DMS53 treated with DMSO at 0.1 percent for 48 hours (cell line): ENCODE measurements at regions not wholly inside any gene's neighbourhood (a gene's known extent, or its start where the extent isn't known, plus 50 kb on each side); places are given as distances from the start of the nearest gene placed in this dataset.
"Not testable (repeated sequence)": the region's sequence is repeated elsewhere in the genome, so short reads cannot be mapped to it uniquely, and the experiment has no call there.

Source experiments
- DNase-seq: peaks from one replicate; lab custom pipeline; 2025; ENCODE audit not compliant: unreplicated experiment; lab: John Stamatoyannopoulos, UW

GRCh38 chr20:43365691-43366090 is 92.0 kb upstream of the SRSF6 start:
- DNase-seq = no peak

DNA sequence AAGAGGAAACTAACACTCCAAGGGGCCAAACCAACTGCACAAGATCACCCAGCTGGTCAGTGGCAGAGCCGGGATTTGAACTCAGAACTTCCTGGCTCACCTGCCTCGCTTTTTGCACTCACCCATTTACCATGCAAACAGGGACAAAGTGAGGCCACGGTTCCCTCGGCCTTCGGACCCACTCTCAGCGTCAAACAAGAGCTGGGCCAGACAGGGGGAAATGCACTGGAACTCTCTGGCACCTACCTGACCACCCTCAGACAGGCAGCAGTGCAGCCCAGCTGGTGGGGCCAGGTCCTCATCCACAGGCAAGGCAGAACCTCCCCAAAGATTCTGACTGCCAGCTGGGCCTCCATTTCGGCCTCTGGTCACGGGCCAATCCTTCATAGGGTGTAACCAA is 93.7 kb upstream of the SRSF6 start:
- DNase-seq = no peak

DNA sequence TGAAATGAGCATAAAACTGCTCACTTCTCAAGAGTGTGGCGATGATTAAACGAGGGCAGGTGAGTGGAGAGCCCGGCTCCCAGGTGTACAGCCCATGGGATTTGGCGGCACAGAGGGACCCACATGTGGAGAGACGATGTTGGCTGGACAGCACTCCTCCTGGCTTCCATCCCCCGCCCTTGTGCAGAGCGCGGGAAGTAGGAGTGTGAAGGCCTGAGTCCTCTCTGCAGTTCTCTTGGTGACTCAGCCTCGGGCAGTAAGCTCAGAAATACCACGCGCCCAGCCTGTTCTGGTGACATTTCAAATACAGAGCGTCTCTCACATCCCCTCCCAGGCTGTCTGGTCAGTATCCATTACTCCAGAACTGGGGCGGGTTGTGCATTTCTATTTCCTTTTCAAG is 94.2 kb upstream of the SRSF6 start:
- DNase-seq = no peak

GRCh38 chr20:43361526-43361925 is 96.2 kb upstream of the SRSF6 start:
- DNase-seq = no peak

- no peak for DNase-seq
Measured at GRCh38 chr20:43360016-43360415, 97.7 kb upstream of the SRSF6 start.

- no peak for DNase-seq
Measured at GRCh38 chr20:43358811-43359210, 98.9 kb upstream of the SRSF6 start.

- DNase-seq = no peak
Measured at GRCh38 chr20:43357352-43357751, 100.3 kb upstream of the SRSF6 start.

DNA sequence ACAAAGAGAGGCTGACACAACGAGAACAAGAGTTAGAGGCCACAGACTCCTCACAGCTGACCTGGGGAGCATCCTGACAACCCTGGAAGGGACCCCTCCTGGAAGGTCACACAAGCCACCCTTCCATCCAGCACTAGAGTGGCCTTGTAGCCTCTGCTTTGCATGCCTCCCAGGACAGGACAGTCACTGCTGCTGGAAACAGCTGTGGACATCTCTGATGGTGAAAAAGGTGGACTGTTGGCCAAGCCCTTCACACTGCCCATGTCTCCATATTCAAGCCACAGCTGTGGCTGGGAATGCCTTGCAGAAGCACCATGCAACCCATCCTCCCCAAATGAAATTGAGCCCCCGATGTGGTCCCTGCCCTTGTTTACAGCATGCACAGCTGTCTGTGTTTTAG is 102.1 kb upstream of the SRSF6 start:
- no peak for DNase-seq

DNA sequence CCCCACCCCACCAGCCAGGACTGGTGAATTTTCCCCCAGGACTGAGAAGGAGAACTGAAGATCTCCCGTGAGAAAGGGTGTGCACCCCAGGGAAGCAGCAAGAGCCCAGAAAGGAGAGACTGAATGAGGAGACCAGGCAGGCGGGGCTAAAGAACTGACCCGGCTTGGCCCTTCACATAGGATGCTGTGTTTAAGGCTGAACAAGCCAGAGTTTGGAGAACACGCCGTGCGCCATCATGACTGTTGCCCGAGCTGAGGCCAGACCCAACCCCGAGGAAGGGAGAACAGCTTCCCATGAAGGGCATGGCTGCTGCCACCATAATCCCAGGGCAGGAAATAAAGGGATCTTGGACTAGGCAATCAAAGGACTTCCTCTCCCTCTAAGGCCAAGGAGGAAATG is 104.7 kb upstream of the SRSF6 start:
- no peak for DNase-seq

DNA sequence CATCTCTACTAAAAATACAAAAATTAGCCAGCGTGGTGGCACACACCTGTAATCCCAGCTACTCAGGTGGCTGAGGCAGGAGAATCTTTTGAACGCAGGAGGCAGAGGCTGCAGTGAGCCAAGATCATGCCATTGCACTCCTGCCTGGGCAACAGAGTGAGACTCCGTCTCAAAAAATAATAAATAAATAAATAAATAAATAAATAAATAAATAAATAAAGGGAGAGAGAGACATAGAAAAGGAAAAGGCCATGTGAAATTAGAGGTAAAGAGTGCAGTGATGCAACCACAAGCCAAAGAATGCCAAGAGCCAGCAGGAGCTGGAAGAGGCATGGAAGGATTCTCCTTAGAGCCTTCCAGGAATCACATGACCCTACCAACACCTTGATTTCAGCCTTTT is 107.0 kb upstream of the SRSF6 start:
- not testable (repeated sequence) for DNase-seq

DNA sequence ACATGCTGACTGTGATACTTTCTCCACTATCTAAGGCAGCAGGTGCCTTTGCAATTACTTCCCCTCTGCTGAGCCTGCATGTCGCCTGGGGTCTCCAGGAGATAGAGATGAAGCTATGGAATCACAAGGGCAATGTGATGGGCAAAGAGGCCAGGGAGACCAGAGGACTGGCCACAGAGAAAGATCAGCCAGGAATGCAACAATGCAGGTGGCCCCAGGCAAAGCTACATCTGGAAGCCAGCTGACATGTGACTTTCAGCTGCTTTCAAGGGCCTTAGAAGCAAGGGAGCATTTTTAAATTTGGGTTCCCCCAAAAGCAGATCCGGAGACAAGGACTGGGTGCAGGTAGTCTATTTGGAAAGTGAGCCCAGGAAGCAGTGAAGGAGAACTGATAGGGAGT is 107.9 kb upstream of the SRSF6 start:
- no peak for DNase-seq

DNA sequence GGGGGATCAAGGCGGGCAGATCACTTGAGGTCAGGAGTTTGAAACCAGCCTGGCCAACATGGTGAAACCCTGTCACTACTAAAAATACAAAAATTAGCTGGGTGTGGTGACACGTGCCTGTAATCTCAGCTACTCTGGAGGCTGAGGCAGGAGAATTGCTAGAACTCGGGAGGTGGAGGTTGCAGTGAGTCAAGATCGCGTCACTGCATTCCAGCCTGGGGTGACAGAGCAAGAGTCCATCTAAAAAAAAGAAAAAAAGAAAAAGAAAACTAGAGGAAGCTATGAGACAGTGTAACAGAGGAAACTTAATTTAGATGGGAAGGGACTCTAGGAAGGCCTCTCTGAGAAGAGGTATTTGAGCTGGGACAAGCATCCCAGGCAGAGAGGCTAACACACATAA is 109.9 kb upstream of the SRSF6 start:
- not testable (repeated sequence) for DNase-seq

DNA sequence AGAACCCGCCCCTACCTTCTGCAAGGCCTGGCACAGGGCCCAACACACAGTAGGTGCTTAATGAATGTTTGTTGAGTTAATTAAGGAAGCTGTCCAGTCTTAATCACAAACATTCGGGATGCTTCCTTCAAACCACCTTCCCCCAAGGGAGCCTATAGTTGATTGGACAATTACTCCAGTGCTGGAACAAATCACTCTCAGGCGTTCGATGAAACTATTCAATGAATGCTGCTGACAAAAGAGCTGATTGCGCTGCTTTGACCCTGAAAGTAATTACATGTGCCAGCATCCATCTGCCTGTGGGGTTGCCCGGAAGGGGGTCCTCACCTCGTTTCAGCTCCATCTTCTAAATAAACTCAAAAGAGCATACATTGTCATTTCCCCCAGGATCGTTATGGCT is 112.0 kb upstream of the SRSF6 start:
- no peak for DNase-seq

DNA sequence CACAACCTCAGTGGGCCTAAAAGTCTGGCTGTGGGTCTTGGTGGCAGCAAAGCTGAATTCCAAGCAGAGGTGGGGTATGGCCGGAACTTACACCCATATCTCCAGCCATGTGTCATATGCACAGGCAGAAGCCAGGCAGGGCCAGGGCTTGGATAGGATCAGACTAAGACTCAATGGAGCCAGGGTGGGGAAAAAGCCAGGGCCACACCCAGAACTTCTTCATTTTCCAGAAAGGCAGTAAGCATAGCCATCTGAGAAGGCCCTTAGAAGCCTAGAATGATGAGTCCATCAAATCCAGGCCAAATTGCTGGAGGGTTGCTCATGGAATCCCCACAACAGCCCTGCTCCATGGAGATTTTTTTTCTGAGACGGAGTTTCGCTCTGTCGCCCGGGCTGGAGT is 116.2 kb upstream of the SRSF6 start:
- no peak for DNase-seq

DNA sequence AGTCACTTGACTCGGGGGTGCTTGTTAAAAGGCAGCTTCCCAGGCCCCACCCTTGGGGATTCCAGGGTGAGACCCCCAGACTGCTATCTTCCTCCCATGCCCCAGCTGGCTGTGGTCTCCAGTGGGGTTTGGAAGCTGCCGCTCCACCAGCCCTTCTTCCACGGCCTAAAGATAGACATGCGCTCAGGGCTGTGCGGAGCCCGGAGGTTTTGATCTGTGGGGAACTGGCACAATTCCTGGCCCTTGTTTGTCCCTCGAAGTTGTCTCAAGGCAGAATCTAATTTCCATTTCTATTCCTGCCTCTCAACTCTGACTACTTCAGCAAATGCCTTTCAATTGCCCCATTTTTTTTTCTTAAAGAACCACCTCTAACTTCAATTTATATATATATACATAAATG is 120.7 kb upstream of the SRSF6 start:
- DNase-seq = no peak

DNA sequence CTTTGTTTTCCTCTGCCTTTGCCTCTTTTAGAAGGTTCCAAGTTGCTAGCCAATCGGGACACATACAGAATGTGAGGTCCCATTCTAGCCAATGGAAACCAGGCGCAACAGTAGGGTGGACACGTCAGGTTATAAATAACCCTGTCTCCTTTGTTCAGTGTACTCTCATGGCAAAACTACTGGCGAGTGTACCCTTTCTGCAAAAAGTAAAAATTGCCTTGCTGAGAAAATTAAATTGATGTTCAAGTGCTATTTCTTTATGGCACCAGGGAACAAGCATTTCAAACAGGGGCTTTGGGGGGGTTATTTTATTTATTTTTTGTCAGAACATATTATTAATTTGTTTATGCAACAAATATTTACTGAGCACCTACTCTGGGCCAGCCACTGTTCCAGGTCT is 123.6 kb upstream of the SRSF6 start:
- no peak for DNase-seq

GRCh38 chr20:43331906-43332305 is 125.8 kb upstream of the SRSF6 start:
- no peak for DNase-seq

- DNase-seq = no peak
Measured at GRCh38 chr20:43328697-43329096, 129.0 kb upstream of the SRSF6 start.

- DNase-seq = not testable (repeated sequence)
Measured at GRCh38 chr20:43327234-43327633, 130.5 kb upstream of the SRSF6 start.

- DNase-seq = no peak
Measured at GRCh38 chr20:43325926-43326325, 131.8 kb upstream of the SRSF6 start.

DNA sequence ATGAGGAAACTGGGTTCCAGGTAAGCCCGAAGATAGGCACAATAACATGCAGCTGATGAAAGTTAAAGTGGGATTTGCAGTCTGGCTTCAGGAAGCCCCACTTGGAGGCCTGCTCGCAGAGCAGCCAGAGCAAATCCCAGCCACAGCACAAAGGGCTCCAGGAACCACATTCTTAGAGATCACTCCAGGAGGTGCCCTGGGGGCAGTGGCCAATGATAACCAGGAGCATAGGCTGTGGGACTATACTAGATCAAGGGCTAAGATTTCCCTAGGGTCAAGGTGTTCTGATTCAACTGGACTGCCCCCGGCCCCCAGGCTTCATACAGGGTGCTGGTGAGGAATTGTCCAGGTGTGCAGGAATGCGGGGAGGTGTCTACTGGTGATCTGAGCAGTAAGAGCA is 133.9 kb upstream of the PTPRT start:
- no peak for DNase-seq

DNA sequence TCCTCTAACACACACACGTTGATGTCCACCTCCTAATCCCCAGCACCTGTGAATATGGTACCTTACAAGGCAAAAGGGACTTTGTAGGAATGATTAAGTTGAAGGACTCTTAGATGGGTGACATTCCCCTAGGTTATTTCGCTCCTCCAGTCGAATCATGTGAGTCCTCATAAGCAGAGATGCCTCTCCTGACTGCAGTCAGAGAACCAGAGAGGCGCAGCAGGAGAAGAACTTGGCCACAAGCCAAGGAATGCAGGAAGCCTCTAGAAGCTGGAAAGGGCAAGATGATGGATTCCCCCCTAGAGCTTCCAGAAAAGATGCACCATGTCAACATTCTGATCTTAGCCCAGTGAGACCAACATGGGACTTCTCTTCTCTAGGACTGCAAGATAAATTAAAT is 133.1 kb upstream of the PTPRT start:
- DNase-seq = peak; percentile 0

DNA sequence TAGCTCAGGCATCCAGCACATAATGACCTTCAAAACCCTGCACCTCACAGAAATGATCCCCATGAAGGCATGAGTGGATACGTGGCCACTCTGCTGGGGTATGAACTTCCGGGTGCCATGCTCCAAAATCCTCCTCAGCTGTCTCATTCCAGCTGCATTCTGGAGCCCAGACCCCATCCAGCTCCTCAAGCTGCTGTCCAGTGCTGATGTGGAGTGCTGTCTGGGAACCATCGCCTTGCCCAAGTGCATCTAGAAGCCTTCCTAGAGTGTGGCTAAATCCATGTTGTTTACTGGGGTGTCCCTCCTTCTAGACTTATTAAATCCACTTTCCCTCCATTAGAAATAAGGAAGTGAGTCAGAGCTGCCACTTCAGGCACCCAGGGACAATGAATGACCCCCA is 130.8 kb upstream of the PTPRT start:
- DNase-seq = no peak

DNA sequence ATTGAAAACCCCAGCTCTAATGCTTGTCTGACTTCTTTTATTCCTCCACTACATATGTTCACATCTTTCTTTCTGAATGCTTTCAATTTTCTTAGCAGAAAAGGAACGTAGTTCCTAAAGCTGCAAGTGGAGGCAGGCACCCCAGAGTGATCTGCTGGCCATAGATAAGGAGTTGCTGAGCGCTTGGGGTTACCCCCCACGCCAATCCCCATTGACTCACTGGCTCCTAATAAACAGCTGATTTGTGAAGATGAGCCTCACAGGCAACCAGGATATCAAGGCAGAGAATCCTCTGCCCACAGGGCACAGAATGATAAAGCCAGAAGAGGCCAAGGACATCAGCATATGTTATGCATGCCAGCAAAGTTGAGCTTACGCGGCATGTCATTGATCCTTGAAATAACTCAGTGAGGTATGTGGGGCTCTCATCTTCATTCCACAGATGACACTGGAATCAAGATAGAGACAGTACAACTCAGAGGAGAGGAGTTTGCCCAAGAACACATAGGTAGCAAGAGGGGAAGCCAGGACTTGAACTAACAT is 129.1 kb upstream of the PTPRT start:
- no peak for DNase-seq
